CD4-positive, alpha-beta T cell treated with Interleukin-21 for 1 hour (primary cell): ENCODE measurements at regions not wholly inside any gene's neighbourhood (a gene's known extent, or its start where the extent isn't known, plus 50 kb on each side); places are given as distances from the start of the nearest gene placed in this dataset.

Source experiments
- DNase-seq: peaks from one replicate; pipeline ENCODE4 v3.0.0-alpha.2; 2020

DNA sequence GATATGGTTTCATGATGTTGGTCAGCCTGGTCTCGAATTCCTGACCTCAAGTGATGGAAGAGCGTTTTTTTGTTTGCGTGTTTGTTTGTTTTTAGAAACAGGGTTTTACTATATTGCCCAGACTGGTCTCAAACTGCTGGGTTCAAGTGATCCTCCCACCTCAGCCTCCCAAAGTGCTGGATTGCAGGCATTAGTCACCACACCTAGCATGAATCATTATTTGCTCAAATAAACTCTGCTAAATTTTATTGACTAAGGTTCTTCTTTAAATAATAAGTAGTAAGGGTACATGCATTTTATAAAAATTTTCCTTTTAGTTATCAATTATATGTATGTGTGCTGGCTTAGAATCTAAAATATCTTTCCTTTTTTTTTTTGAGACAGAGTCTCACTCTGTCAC, 52.9 kb downstream of the ZBTB9 start:
- DNase-seq: no peak

GRCh38 chr6:33508935-33509926, 54.9 kb downstream of the ZBTB9 start:
- no peak for DNase-seq

- no peak for DNase-seq
Measured at GRCh38 chr6:33513213-33513612, 58.8 kb downstream of the ZBTB9 start.

- no peak for DNase-seq
Measured at GRCh38 chr6:33516726-33517125, 62.4 kb downstream of the ZBTB9 start.

DNA sequence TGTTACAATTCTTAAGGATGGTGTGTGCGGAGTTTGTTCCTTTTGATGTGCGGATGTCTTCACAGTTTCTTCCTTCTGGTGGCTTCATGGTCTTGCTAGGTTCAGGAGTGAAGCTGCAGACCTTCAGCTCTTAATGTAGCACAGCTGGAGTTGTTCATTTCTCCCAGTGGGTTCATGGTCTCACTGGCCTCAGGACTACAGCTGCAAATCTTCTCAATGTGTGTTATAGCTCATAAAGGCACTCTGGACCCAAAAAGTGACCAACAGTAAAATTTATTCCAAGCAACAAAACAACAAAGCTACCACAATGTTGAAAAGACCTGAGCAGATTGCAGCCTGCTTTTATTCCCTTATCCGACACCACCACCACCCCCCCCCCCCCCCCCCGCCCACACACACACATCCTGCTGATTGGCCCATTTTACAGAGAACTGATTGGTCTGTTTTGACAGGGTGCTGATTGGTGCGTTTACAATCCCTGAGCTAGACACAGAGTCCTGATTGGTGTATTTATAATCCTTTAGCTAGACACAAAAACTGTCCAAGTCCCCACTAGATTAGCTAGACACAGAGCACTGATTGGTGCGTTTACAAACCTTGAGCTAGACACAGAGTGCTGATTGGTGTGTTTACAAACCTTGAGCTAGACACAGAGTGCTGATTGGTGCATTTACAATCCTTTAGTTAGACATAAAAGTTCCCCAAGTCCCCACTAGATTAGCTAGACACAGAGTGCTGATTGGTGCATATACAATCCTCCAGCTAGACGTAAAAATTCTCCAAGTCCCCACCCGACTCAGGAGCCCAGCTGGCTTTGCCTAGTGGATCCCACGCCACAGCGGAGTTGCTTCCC, 59.2 kb downstream of the BAK1 start:
- peak; percentile 8 for DNase-seq

DNA sequence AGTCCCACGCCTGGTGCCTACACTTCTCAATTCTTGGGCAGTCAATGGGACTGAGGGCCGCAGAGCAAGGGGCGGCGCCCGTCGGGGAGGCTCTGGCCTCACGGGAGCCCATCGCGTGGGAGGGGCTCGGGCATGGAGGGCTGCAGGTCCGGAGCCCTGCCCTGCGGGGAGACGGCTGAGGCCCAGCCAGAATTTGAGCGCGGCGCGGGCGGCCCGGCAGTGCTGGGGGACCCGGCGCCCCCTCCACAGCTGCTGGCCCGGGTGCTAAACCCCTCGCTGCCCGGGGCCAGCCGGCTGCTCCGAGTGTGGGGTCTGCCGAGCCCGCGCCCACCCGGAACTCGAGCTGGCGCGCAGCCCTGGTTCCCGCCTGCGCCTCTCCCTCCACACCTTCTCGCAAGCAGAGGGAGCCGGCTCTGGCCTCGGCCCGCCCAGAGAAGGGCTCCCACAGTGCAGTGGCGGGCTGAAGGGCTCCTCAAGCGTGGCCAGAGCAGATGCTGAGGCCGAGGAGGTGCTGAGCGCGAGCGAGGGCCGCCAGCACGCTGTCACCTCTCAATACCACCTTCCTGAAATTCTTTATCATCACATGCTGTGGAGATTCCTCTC, 58.5 kb downstream of the BAK1 start:
- no peak for DNase-seq
